Choroid plexus epithelial cell (primary cell): ENCODE measurements at regions not wholly inside any gene's neighbourhood (a gene's known extent, or its start where the extent isn't known, plus 50 kb on each side); places are given as distances from the start of the nearest gene placed in this dataset.
A peak's percentile ranks its signal among the peaks of the same experiment; 100 is the strongest.

Source experiments
- DNase-seq: peaks from one replicate; pipeline ENCODE4 v3.0.0-alpha.2; 2010; ENCODE audit warnings: low read depth
- H3K4me3 ChIP-seq: 2 replicates; pipeline ENCODE4 v1.5.1; 2011; ENCODE audit warnings: low read depth, mild to moderate bottlenecking, control low read depth, low read length, moderate library complexity
- CTCF ChIP-seq: conservative IDR thresholded peaks from 2 replicates; pipeline ENCODE4 v1.5.1; 2011; ENCODE audit warnings: low read depth, mild to moderate bottlenecking, control low read depth, inconsistent platforms, low read length, moderate library complexity

DNA sequence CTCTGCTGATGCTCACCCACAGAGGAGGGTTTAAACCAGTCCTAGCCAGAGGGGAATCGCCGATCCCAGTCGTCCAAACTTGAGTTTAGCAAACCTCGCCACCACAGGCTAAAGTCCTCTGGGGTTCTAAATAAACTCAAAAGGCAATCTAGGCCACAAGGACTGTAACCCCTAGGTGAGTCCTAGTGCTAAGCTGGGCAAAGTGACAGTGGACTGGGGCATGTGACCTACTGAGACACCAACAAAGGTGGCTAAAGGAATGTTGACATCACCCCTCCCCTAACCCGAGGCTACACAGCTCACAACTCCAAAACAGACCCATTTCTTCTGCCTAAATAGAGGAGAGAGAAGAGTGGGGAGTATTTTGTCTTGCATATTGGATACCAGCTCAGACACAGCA is 142.8 kb upstream of the PRDX4 start:
- no peak overlapping the region for H3K4me3 ChIP-seq
- no peak for TF ChIP-seq CTCF
- DNase-seq = no peak

DNA sequence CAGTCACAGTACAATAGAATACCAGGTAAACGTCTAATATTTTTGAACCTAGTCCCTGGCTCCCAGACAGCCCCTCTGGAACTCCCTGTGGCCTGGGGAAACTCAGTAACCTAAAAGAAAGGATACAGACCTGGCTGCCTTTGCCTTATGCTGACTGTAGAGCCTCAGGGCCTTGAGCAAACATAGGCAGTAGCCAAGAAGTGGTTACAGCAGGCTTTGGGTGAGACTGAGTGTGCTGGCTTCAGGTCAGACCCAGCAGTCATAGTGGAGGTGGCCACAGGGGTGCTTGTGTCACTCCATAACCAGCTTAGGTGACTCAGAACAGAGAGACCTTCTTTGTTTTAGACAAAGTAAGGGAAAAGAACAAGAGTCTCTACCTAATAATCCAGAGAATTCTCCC is 141.8 kb upstream of the PRDX4 start:
- no peak overlapping the region for H3K4me3 ChIP-seq
- no peak for TF ChIP-seq CTCF
- DNase-seq = no peak

- no peak overlapping the region for H3K4me3 ChIP-seq
- no peak for DNase-seq
- TF ChIP-seq CTCF = no peak
These were observed 126.8 kb upstream of the PRDX4 start for GRCh38 chrX:23540532-23540931.

GRCh38 chrX:23548164-23548563 is 119.1 kb upstream of the PRDX4 start:
- no peak for TF ChIP-seq CTCF
- peak; percentile 6 for DNase-seq
- no peak overlapping the region for H3K4me3 ChIP-seq

GRCh38 chrX:23552303-23552702 is 115.0 kb upstream of the PRDX4 start:
- no peak for DNase-seq
- no peak overlapping the region for H3K4me3 ChIP-seq
- no peak for TF ChIP-seq CTCF

- peak; percentile 55 for TF ChIP-seq CTCF
- H3K4me3 ChIP-seq = no peak overlapping the region
- peak; percentile 75 for DNase-seq
These were observed 113.0 kb upstream of the PRDX4 start for GRCh38 chrX:23554304-23554703.

DNA sequence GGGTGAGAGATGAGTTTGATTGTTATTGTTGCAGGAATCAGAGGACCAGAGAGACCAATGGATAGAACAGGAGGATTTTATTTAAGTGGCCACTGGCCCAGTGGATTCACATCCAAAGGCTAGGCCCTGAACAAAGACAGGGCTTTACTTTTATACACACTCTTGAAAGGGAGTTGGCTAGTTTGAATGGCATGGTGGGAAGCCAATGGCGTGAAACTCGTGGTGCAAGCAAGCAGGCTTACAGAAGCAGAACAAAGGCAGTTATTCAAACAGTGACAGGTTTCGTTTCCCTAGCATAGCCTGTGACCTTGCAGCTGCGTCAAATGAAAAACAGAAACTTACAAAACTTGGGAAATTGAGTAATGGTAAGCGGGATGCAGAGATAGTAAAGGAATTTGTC is 110.2 kb upstream of the PRDX4 start:
- H3K4me3 ChIP-seq = no peak overlapping the region
- DNase-seq = peak; percentile 29
- TF ChIP-seq CTCF = no peak
